ENCODE measurements at regions not wholly inside any gene's neighbourhood (a gene's known extent, or its start where the extent isn't known, plus 50 kb on each side); places are given as distances from the start of the nearest gene placed in this dataset.

- no peak for DNase-seq
Measured at GRCh38 chr2:15735484-15736326, 144.0 kb downstream of the DDX1 start.

- no peak for DNase-seq
Measured at GRCh38 chr2:15736396-15737180, 144.9 kb downstream of the DDX1 start.

- DNase-seq, result no peak
Measured at GRCh38 chr2:15737314-15738224, 145.9 kb downstream of the DDX1 start.

- DNase-seq, result no peak
Measured at GRCh38 chr2:15738225-15738546, 146.5 kb downstream of the DDX1 start.

- DNase-seq, result no peak
Measured at GRCh38 chr2:15738943-15739342, 147.3 kb downstream of the DDX1 start.

- DNase-seq, result no peak
Measured at GRCh38 chr2:15744820-15745219, 153.2 kb downstream of the DDX1 start.

GRCh38 chr2:15745350-15745749 is 153.7 kb downstream of the DDX1 start:
- no peak for DNase-seq

- DNase-seq, result no peak
Measured at GRCh38 chr2:15745907-15746702, 154.4 kb downstream of the DDX1 start.

- no peak for DNase-seq
Measured at GRCh38 chr2:15746703-15747550, 155.3 kb downstream of the DDX1 start.

- DNase-seq, result no peak
Measured at GRCh38 chr2:15747603-15748471, 156.2 kb downstream of the DDX1 start.

- no peak for DNase-seq
Measured at GRCh38 chr2:15748736-15749323, 157.2 kb downstream of the DDX1 start.

- DNase-seq, result no peak
Measured at GRCh38 chr2:15749460-15750432, 158.1 kb downstream of the DDX1 start.

- no peak for DNase-seq
Measured at GRCh38 chr2:15750433-15750814, 158.8 kb downstream of the DDX1 start.

GRCh38 chr2:15750822-15751329 is 159.2 kb downstream of the DDX1 start:
- DNase-seq, result no peak

- DNase-seq, result no peak
Measured at GRCh38 chr2:15751477-15751876, 159.8 kb downstream of the DDX1 start.

GRCh38 chr2:15752552-15753232 is 161.0 kb downstream of the DDX1 start:
- no peak for DNase-seq

- no peak for DNase-seq
Measured at GRCh38 chr2:15753233-15753798, 161.6 kb downstream of the DDX1 start.
